H1 (cell line): ENCODE measurements at regions not wholly inside any gene's neighbourhood (a gene's known extent, or its start where the extent isn't known, plus 50 kb on each side); places are given as distances from the start of the nearest gene placed in this dataset.

Experiments
- BRCA1 ChIP-seq: IDR thresholded peaks from 2 replicates; pipeline ENCODE4 v1.6.1; 2012; ENCODE audit warnings: low read depth, low read length, improper control_type of control experiment
- CTCF ChIP-seq, 3 experiments: IDR thresholded peaks; 1 replicate in 2 of 3; 2 replicates in 1 of 3; pipeline versions ENCODE4 v1.5.1 to v1.6.1; 2011; ENCODE audit warnings: low read length in 3 of 3, mild to moderate bottlenecking in 3 of 3, inconsistent platforms in 2 of 3, low read depth in 1 of 3, moderate library complexity in 1 of 3; ENCODE audit not compliant: insufficient read depth in 1 of 3; ENCODE audit errors: control extremely low read depth in 1 of 3
- FOSL1 ChIP-seq: IDR thresholded peaks from 2 replicates; pipeline ENCODE4 v1.6.1; 2011; ENCODE audit warnings: mild to moderate bottlenecking, low read depth, low read length, moderate library complexity; ENCODE audit not compliant: insufficient read depth
- GABPA ChIP-seq: IDR thresholded peaks from 2 replicates; pipeline ENCODE4 v1.6.1; 2011; ENCODE audit warnings: mild to moderate bottlenecking, low read length, moderate library complexity, borderline replicate concordance; ENCODE audit not compliant: insufficient read depth
- MAFK ChIP-seq: IDR thresholded peaks from 2 replicates; pipeline ENCODE4 v1.6.1; 2012; ENCODE audit warnings: low read depth, mild to moderate bottlenecking, improper control_type of control experiment, low read length
- MAX ChIP-seq: IDR thresholded peaks from 2 replicates; pipeline ENCODE4 v1.6.1; 2012; ENCODE audit warnings: inconsistent platforms
- NRF1 ChIP-seq: IDR thresholded peaks from 2 replicates; pipeline ENCODE4 v1.6.1; 2011; ENCODE audit warnings: mild to moderate bottlenecking, low read depth, low read length, improper control_type of control experiment
- POU5F1 ChIP-seq: IDR thresholded peaks from 2 replicates; pipeline ENCODE4 v1.6.1; 2011; ENCODE audit warnings: low read depth, mild to moderate bottlenecking, low read length, moderate library complexity
- RXRA ChIP-seq: IDR thresholded peaks from 2 replicates; pipeline ENCODE4 v1.6.1; 2011; ENCODE audit warnings: low read depth, mild to moderate bottlenecking, low read length, moderate library complexity; ENCODE audit not compliant: insufficient read depth
- SIN3A ChIP-seq, 2 experiments: IDR thresholded peaks in 1 of 2; conservative IDR thresholded peaks in 1 of 2; 2 replicates each; pipeline ENCODE4 v1.6.1; 2011 to 2012; ENCODE audit warnings: low read length in 2 of 2, improper control_type of control experiment in 1 of 2, low read depth in 1 of 2, mild to moderate bottlenecking in 1 of 2
- SRF ChIP-seq: IDR thresholded peaks from 2 replicates; pipeline ENCODE4 v1.6.1; 2011; ENCODE audit warnings: mild to moderate bottlenecking, low read depth, low read length, moderate library complexity

GRCh38 chr1:221075911-221076310 is 196.7 kb downstream of the HLX start:
- TF ChIP-seq NRF1, result no peak
- no peak for TF ChIP-seq RXRA
- no peak for TF ChIP-seq BRCA1
- TF ChIP-seq MAX, result no peak
- TF ChIP-seq POU5F1, result no peak
- TF ChIP-seq SRF, result no peak
- no peak for TF ChIP-seq MAFK
- no peak for TF ChIP-seq SIN3A (conservative IDR thresholded peaks at IDR 0.05 in 1 of 2, IDR thresholded peaks at IDR 0.05 in 1 of 2; ENCODE audit: low read depth in 1 of 2, low read length in 2 of 2)
- TF ChIP-seq CTCF (IDR thresholded peaks at IDR 0.05; ENCODE audit: control extremely low read depth in 1 of 3, insufficient read depth in 1 of 3, low read depth in 1 of 3, low read length in 3 of 3), result no peak
- TF ChIP-seq FOSL1, result no peak
- TF ChIP-seq GABPA, result no peak
